ENCODE measurements at regions not wholly inside any gene's neighbourhood (a gene's known extent, or its start where the extent isn't known, plus 50 kb on each side); places are given as distances from the start of the nearest gene placed in this dataset.
A peak's percentile ranks its signal among the peaks of the same experiment; 100 is the strongest.
"Not testable (repeated sequence)": the region's sequence is repeated elsewhere in the genome, so short reads cannot be mapped to it uniquely, and the experiment has no call there.

- FAIRE-seq (peak; percentile 91), DNase-seq (ENCODE audit: insufficient read length, low spot score) (no peak)
- no peak for TF ChIP-seq POLR2A (IDR thresholded peaks at IDR 0.05; ENCODE audit: low read depth, low read length)
These were observed 117.5 kb downstream of the DYRK2 start for GRCh38 chr12:67765776-67766766.

- no peak for TF ChIP-seq POLR2A (IDR thresholded peaks at IDR 0.05; ENCODE audit: low read depth, low read length)
- FAIRE-seq (no peak), DNase-seq (ENCODE audit: insufficient read length, low spot score) (no peak)
These were observed 124.0 kb downstream of the DYRK2 start for GRCh38 chr12:67772267-67773169.

GRCh38 chr12:67773896-67774295 is 125.4 kb downstream of the DYRK2 start:
- no peak for TF ChIP-seq POLR2A (IDR thresholded peaks at IDR 0.05; ENCODE audit: low read depth, low read length)
- FAIRE-seq, result no peak
- DNase-seq (ENCODE audit: insufficient read length, low spot score), result no peak

GRCh38 chr12:67774983-67775587 is 126.5 kb downstream of the DYRK2 start:
- no peak for TF ChIP-seq POLR2A (IDR thresholded peaks at IDR 0.05; ENCODE audit: low read depth, low read length)
- DNase-seq (ENCODE audit: insufficient read length, low spot score) (no peak), FAIRE-seq (no peak)

GRCh38 chr12:67780580-67781084 is 132.1 kb downstream of the DYRK2 start:
- DNase-seq (ENCODE audit: insufficient read length, low spot score) (no peak), FAIRE-seq (no peak)
- no peak for TF ChIP-seq POLR2A (IDR thresholded peaks at IDR 0.05; ENCODE audit: low read depth, low read length)

GRCh38 chr12:67782573-67782972 is 134.0 kb downstream of the DYRK2 start:
- TF ChIP-seq POLR2A (IDR thresholded peaks at IDR 0.05; ENCODE audit: low read depth, low read length), result no peak
- FAIRE-seq, result no peak
- no peak for DNase-seq (ENCODE audit: insufficient read length, low spot score)

- DNase-seq (ENCODE audit: insufficient read length, low spot score) (no peak), FAIRE-seq (no peak)
- TF ChIP-seq POLR2A (IDR thresholded peaks at IDR 0.05; ENCODE audit: low read depth, low read length), result no peak
These were observed 134.8 kb downstream of the DYRK2 start for GRCh38 chr12:67783393-67783792.

- FAIRE-seq (no peak), DNase-seq (ENCODE audit: insufficient read length, low spot score) (no peak)
- TF ChIP-seq POLR2A (IDR thresholded peaks at IDR 0.05; ENCODE audit: low read depth, low read length), result no peak
These were observed 136.3 kb downstream of the DYRK2 start for GRCh38 chr12:67784831-67785230.

- DNase-seq (ENCODE audit: insufficient read length, low spot score) (no peak), FAIRE-seq (no peak)
- TF ChIP-seq POLR2A (IDR thresholded peaks at IDR 0.05; ENCODE audit: low read depth, low read length), result no peak
These were observed 137.5 kb downstream of the DYRK2 start for GRCh38 chr12:67786086-67786485.

GRCh38 chr12:67788118-67788517 is 139.6 kb downstream of the DYRK2 start:
- no peak for FAIRE-seq
- TF ChIP-seq POLR2A (IDR thresholded peaks at IDR 0.05; ENCODE audit: low read depth, low read length), result no peak
- no peak for DNase-seq (ENCODE audit: insufficient read length, low spot score)

- FAIRE-seq (no peak), DNase-seq (ENCODE audit: insufficient read length, low spot score) (no peak)
- no peak for TF ChIP-seq POLR2A (IDR thresholded peaks at IDR 0.05; ENCODE audit: low read depth, low read length)
These were observed 140.7 kb downstream of the DYRK2 start for GRCh38 chr12:67789266-67789665.

- TF ChIP-seq POLR2A (IDR thresholded peaks at IDR 0.05; ENCODE audit: low read depth, low read length), result no peak
- FAIRE-seq (no peak), DNase-seq (ENCODE audit: insufficient read length, low spot score) (no peak)
These were observed 142.1 kb downstream of the DYRK2 start for GRCh38 chr12:67790660-67791059.

GRCh38 chr12:67791362-67791761 is 142.8 kb downstream of the DYRK2 start:
- DNase-seq (ENCODE audit: insufficient read length, low spot score); FAIRE-seq: not testable (repeated sequence)

- no peak for TF ChIP-seq POLR2A (IDR thresholded peaks at IDR 0.05; ENCODE audit: low read depth, low read length)
- FAIRE-seq (no peak), DNase-seq (ENCODE audit: insufficient read length, low spot score) (no peak)
These were observed 143.6 kb downstream of the DYRK2 start for GRCh38 chr12:67792185-67792584.

All from H54 (cell line).